Fibroblast of the aortic adventitia (primary cell): ENCODE measurements at regions not wholly inside any gene's neighbourhood (a gene's known extent, or its start where the extent isn't known, plus 50 kb on each side); places are given as distances from the start of the nearest gene placed in this dataset.

Experiments used
- DNase-seq: peaks from one replicate; pipeline ENCODE4 v3.0.0-alpha.2; 2010; ENCODE audit warnings: low read depth
- H3K4me3 ChIP-seq: 2 replicates; pipeline ENCODE4 v1.5.1; 2011; ENCODE audit warnings: low read depth, mild to moderate bottlenecking, control low read depth, low read length, moderate library complexity
- TF ChIP-seq, protein P1 (sequence below): IDR thresholded peaks from 2 replicates; pipeline ENCODE4 v1.5.1; 2011; ENCODE audit warnings: mild to moderate bottlenecking, low read length, control low read depth, inconsistent platforms; ENCODE audit not compliant: insufficient read depth

GRCh38 chr13:47672245-47673008 is 328.6 kb downstream of the SUCLA2 start:
- TF ChIP-seq, protein P1, sequence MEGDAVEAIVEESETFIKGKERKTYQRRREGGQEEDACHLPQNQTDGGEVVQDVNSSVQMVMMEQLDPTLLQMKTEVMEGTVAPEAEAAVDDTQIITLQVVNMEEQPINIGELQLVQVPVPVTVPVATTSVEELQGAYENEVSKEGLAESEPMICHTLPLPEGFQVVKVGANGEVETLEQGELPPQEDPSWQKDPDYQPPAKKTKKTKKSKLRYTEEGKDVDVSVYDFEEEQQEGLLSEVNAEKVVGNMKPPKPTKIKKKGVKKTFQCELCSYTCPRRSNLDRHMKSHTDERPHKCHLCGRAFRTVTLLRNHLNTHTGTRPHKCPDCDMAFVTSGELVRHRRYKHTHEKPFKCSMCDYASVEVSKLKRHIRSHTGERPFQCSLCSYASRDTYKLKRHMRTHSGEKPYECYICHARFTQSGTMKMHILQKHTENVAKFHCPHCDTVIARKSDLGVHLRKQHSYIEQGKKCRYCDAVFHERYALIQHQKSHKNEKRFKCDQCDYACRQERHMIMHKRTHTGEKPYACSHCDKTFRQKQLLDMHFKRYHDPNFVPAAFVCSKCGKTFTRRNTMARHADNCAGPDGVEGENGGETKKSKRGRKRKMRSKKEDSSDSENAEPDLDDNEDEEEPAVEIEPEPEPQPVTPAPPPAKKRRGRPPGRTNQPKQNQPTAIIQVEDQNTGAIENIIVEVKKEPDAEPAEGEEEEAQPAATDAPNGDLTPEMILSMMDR = no peak
- peak; percentile 84 for DNase-seq

GRCh38 chr13:47671776-47672175 is 329.3 kb downstream of the SUCLA2 start:
- TF ChIP-seq, protein P1 = no peak
- no peak for DNase-seq
- no peak overlapping the region for H3K4me3 ChIP-seq

More at GRCh38 chr13:47672245-47673008, 328.6 kb downstream of the SUCLA2 start:
- H3K4me3 ChIP-seq = peak overlapping the region; percentile 28

DNA sequence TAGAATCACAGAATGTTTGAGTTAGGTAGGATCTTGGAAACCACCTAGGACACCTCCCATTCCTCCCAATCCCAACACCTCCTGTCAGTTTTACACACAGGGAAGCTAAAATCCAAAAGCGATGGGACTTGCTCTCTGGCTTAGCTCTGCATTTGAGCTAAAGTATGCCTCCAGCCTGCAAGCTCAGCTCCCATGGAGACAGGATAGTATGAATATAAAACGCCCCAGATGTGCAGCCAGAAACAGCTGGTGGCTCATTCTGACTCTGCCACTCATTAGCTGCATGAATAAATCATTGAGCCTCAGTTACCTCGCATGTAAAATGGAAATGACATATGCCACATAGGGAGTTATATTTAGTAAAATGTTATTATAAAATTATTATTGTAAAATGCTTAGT is 336.0 kb downstream of the SUCLA2 start:
- H3K4me3 ChIP-seq = no peak overlapping the region
- DNase-seq = no peak
- TF ChIP-seq, protein P1 = no peak

GRCh38 chr13:47661076-47661475 is 340.0 kb downstream of the SUCLA2 start:
- peak; percentile 69 for DNase-seq
- H3K4me3 ChIP-seq = no peak overlapping the region
- TF ChIP-seq, protein P1 = no peak

GRCh38 chr13:47656651-47657050 is 344.4 kb downstream of the SUCLA2 start:
- no peak for DNase-seq
- no peak overlapping the region for H3K4me3 ChIP-seq
- TF ChIP-seq, protein P1 = no peak

GRCh38 chr13:47650209-47650608 is 350.9 kb downstream of the SUCLA2 start:
- DNase-seq = no peak
- TF ChIP-seq, protein P1 = no peak
- H3K4me3 ChIP-seq = no peak overlapping the region

DNA sequence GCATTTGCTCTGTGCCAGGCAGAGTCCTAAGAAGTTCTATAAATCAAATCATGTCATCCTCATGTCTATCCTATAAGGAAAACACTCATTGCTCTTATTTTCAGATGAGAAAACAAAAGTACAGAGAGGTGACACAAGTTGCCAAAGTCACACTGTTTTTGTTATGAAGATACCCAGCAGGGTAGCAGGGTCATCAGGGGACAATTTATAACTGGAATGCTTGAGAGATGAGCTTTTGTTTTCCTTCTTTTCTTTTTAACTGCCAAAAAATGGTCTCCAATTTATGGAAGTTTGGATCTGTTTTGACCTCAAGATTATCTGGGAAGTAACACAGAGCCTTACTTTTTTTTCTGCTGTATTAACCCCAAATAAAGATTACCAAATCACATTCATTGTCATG is 354.1 kb downstream of the SUCLA2 start:
- H3K4me3 ChIP-seq = no peak overlapping the region
- no peak for DNase-seq
- TF ChIP-seq, protein P1 = no peak
